ENCODE measurements at regions not wholly inside any gene's neighbourhood (a gene's known extent, or its start where the extent isn't known, plus 50 kb on each side); places are given as distances from the start of the nearest gene placed in this dataset.
"Not testable (repeated sequence)": the region's sequence is repeated elsewhere in the genome, so short reads cannot be mapped to it uniquely, and the experiment has no call there.

- peak; percentile 8 for DNase-seq (ENCODE audit: low read depth, low spot score)
- H3K27ac ChIP-seq = peak overlapping the region; percentile 43
Measured at GRCh38 chr10:38355911-38356526, 261.9 kb downstream of the ZNF37A start.

- DNase-seq (ENCODE audit: low read depth, low spot score) = not testable (repeated sequence)
- peak overlapping the region; percentile 43 for H3K27ac ChIP-seq
Measured at GRCh38 chr10:38356527-38356926, 262.4 kb downstream of the ZNF37A start.

GRCh38 chr10:38362514-38362913 is 268.4 kb downstream of the ZNF37A start:
- H3K27ac ChIP-seq; DNase-seq (ENCODE audit: low read depth, low spot score): not testable (repeated sequence)

GRCh38 chr10:38364073-38364472 is 269.9 kb downstream of the ZNF37A start:
- not testable (repeated sequence) for DNase-seq (ENCODE audit: low read depth, low spot score); H3K27ac ChIP-seq

GRCh38 chr10:38365917-38366316 is 271.8 kb downstream of the ZNF37A start:
- H3K27ac ChIP-seq = not testable (repeated sequence)

GRCh38 chr10:38383800-38384199 is 289.7 kb downstream of the ZNF37A start:
- not testable (repeated sequence) for H3K27ac ChIP-seq; DNase-seq (ENCODE audit: low read depth, low spot score)

More at GRCh38 chr10:38365917-38366316, 271.8 kb downstream of the ZNF37A start:
- DNase-seq (ENCODE audit: low read depth, low spot score) = not testable (repeated sequence)

- not testable (repeated sequence) for DNase-seq (ENCODE audit: low read depth, low spot score)
Measured at GRCh38 chr10:38386869-38387268, 292.7 kb downstream of the ZNF37A start.

GRCh38 chr10:38390725-38391124 is 296.6 kb downstream of the ZNF37A start:
- H3K27ac ChIP-seq; DNase-seq (ENCODE audit: low read depth, low spot score): not testable (repeated sequence)

More at GRCh38 chr10:38386869-38387268, 292.7 kb downstream of the ZNF37A start:
- not testable (repeated sequence) for H3K27ac ChIP-seq

GRCh38 chr10:38395465-38395864 is 301.3 kb downstream of the ZNF37A start:
- not testable (repeated sequence) for H3K27ac ChIP-seq; DNase-seq (ENCODE audit: low read depth, low spot score)

GRCh38 chr10:38396178-38396954 is 302.2 kb downstream of the ZNF37A start:
- H3K27ac ChIP-seq; DNase-seq (ENCODE audit: low read depth, low spot score): not testable (repeated sequence)

- peak overlapping the region; percentile 78 for H3K27ac ChIP-seq
- DNase-seq (ENCODE audit: low read depth, low spot score) = not testable (repeated sequence)
Measured at GRCh38 chr10:38401565-38401964, 307.4 kb downstream of the ZNF37A start.

GRCh38 chr10:38402442-38403346 is 308.6 kb downstream of the ZNF37A start:
- peak overlapping the region; percentile 78 for H3K27ac ChIP-seq
- DNase-seq (ENCODE audit: low read depth, low spot score) = peak; percentile 81

- DNase-seq (ENCODE audit: low read depth, low spot score) = not testable (repeated sequence)
- H3K27ac ChIP-seq = peak overlapping the region; percentile 78
Measured at GRCh38 chr10:38403347-38404117, 309.4 kb downstream of the ZNF37A start.

- DNase-seq (ENCODE audit: low read depth, low spot score); H3K27ac ChIP-seq: not testable (repeated sequence)
Measured at GRCh38 chr10:38423634-38424033, 329.5 kb downstream of the ZNF37A start.

GRCh38 chr10:38430242-38430641 is 336.1 kb downstream of the ZNF37A start:
- DNase-seq (ENCODE audit: low read depth, low spot score); H3K27ac ChIP-seq: not testable (repeated sequence)

GRCh38 chr10:38437359-38437758 is 343.2 kb downstream of the ZNF37A start:
- H3K27ac ChIP-seq; DNase-seq (ENCODE audit: low read depth, low spot score): not testable (repeated sequence)

- not testable (repeated sequence) for DNase-seq (ENCODE audit: low read depth, low spot score); H3K27ac ChIP-seq
Measured at GRCh38 chr10:38448614-38449355, 354.6 kb downstream of the ZNF37A start.

- DNase-seq (ENCODE audit: low read depth, low spot score); H3K27ac ChIP-seq: not testable (repeated sequence)
Measured at GRCh38 chr10:38449618-38450017, 355.5 kb downstream of the ZNF37A start.

Measured in epithelial cell of prostate (primary cell).